ENCODE measurements at regions not wholly inside any gene's neighbourhood (a gene's known extent, or its start where the extent isn't known, plus 50 kb on each side); places are given as distances from the start of the nearest gene placed in this dataset.

DNA sequence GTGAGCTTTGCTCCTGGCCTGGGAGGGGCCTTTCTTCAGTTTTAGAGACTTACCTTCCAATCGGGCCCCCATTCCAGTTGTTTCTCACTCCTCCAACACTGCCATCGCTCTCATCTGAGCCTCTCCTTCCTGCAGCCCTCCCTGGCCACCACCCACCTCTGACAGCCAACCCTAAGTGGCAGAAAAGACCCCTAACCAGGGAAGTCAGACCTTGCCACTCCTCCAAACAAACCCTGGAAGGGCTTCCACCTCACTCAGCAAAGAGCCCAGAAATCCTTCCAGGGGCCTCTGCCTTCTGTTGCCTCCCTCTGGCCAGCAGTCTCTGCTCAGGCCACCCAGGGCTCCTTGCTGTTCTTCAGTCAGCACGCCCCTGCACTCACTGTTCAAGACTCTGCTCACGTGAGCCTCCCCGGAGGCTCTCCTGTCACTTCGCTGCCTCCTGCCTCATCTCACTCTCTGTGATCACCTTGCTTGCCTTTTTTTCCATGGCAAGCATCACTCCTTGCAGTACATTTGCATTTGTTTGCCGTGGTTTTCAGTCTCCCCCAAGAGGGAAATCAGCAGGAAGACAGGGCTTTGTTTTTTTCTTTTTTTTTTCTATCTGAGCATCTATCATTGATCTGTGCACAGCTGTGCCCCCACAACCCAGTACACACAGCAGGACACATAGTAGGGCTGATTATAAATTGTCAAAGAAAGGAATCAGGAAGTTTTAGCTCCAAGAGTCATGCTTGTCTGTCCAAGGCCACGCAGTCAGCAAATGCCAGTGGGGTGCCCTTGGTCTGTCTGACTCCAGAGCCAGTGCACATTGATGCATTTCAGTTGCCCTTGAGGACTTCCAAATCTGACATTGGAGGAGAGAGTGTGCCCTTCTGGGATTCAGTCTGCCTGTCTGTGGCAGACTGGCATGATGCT, 83.9 kb downstream of the INHBB start:
- H4K20me1 ChIP-seq (ENCODE audit: insufficient read depth, low read length), result no peaks in the 10 kb centered on the region
- peaks cover 12 to 85% of the 10 kb centered on the region in 2 experiments for H3K27me3 ChIP-seq (ENCODE audit: control insufficient read depth in 1 of 2, insufficient read depth in 2 of 2, low read length in 2 of 2)
- no peaks in the 10 kb centered on the region for H3K9me3 ChIP-seq (ENCODE audit: low read length)
- DNase-seq (ENCODE audit: low spot score) (no peak), FAIRE-seq (no peak), ATAC-seq (peak; percentile 16; the same call in 1 of the 3 replicates)
- intact Hi-C loops (cut with micrococcal nuclease; ENCODE audit: unreplicated experiment), result no loop called here
- in situ Hi-C loops (cut with HindIII; ENCODE audit: extremely low pct_ligation_motif_present, low pct_unique_long_range_greater_than_20kb), result no loop called here
- no peaks in the 10 kb centered on the region for H3K4me1 ChIP-seq (ENCODE audit: insufficient read depth, low read length)
- no peaks in the 10 kb centered on the region for H3K36me3 ChIP-seq (replicated peaks in 1 of 2; ENCODE audit: control insufficient read depth in 1 of 2, insufficient read depth in 2 of 2, low read length in 2 of 2)
- ChIA-PET CTCF (ENCODE audit: low intra/inter-chr PET ratio, low total read pairs) (no interaction called here), POLR2A (interaction anchor here (1.1 kb wide), 1 partner anchor 36 kb away, joined by 4 read pairs; no protein-coding TSS in a partner anchor)
- H3K4me3 ChIP-seq (replicated peaks in 1 of 3; ENCODE audit: insufficient read depth in 1 of 3, low read depth in 2 of 3, low read length in 3 of 3), result no peak overlapping the region
- H2AFZ ChIP-seq (ENCODE audit: low read length), result no peak overlapping the region
- no peaks in the 10 kb centered on the region for H3K79me2 ChIP-seq (ENCODE audit: insufficient read depth, low read length)
- H3K4me2 ChIP-seq (ENCODE audit: low read depth, low read length), result no peak overlapping the region
- H3K9ac ChIP-seq (ENCODE audit: insufficient read depth, low read depth, low read length), result no peak overlapping the region
- no peak for TF ChIP-seq KLF16 (CRISPR knock-in tag; IDR thresholded peaks at IDR 0.05)
- no peak for TF ChIP-seq DPF2 (CRISPR knock-in tag; IDR thresholded peaks at IDR 0.05; ENCODE audit: borderline replicate concordance, low read depth)
- no peak for TF ChIP-seq FLYWCH1 (CRISPR knock-in tag; IDR thresholded peaks at IDR 0.05)
- TF ChIP-seq NFE2 (CRISPR knock-in tag; IDR thresholded peaks at IDR 0.05), result no peak
- TF ChIP-seq, protein P1, sequence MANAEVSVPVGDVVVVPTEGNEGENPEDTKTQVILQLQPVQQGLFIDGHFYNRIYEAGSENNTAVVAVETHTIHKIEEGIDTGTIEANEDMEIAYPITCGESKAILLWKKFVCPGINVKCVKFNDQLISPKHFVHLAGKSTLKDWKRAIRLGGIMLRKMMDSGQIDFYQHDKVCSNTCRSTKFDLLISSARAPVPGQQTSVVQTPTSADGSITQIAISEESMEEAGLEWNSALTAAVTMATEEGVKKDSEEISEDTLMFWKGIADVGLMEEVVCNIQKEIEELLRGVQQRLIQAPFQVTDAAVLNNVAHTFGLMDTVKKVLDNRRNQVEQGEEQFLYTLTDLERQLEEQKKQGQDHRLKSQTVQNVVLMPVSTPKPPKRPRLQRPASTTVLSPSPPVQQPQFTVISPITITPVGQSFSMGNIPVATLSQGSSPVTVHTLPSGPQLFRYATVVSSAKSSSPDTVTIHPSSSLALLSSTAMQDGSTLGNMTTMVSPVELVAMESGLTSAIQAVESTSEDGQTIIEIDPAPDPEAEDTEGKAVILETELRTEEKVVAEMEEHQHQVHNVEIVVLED (CRISPR knock-in tag; IDR thresholded peaks at IDR 0.05; ENCODE audit: borderline replicate concordance), result no peak
- TF ChIP-seq ZNF768 (CRISPR knock-in tag; IDR thresholded peaks at IDR 0.05), result peak; percentile 40; the same call in 1 of the 2 replicates
- no peak for TF ChIP-seq KDM2A (CRISPR knock-in tag; IDR thresholded peaks at IDR 0.05; ENCODE audit: borderline replicate concordance, low read depth)
- TF ChIP-seq MYNN (CRISPR knock-in tag; IDR thresholded peaks at IDR 0.05; ENCODE audit: low read depth), result no peak
- no peak for TF ChIP-seq CCAR2 (optimal IDR thresholded peaks at IDR 0.05; ENCODE audit: low read depth, low read length)
- TF ChIP-seq, protein P2, sequence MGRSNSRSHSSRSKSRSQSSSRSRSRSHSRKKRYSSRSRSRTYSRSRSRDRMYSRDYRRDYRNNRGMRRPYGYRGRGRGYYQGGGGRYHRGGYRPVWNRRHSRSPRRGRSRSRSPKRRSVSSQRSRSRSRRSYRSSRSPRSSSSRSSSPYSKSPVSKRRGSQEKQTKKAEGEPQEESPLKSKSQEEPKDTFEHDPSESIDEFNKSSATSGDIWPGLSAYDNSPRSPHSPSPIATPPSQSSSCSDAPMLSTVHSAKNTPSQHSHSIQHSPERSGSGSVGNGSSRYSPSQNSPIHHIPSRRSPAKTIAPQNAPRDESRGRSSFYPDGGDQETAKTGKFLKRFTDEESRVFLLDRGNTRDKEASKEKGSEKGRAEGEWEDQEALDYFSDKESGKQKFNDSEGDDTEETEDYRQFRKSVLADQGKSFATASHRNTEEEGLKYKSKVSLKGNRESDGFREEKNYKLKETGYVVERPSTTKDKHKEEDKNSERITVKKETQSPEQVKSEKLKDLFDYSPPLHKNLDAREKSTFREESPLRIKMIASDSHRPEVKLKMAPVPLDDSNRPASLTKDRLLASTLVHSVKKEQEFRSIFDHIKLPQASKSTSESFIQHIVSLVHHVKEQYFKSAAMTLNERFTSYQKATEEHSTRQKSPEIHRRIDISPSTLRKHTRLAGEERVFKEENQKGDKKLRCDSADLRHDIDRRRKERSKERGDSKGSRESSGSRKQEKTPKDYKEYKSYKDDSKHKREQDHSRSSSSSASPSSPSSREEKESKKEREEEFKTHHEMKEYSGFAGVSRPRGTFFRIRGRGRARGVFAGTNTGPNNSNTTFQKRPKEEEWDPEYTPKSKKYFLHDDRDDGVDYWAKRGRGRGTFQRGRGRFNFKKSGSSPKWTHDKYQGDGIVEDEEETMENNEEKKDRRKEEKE (IDR thresholded peaks at IDR 0.05), result no peak
- TF ChIP-seq GLI4 (CRISPR knock-in tag; IDR thresholded peaks at IDR 0.05; ENCODE audit: borderline replicate concordance), result no peak
- peak; percentile 64; the same call in 1 of the 2 replicates for TF ChIP-seq ZKSCAN1 (IDR thresholded peaks at IDR 0.05; ENCODE audit: low read length)
- no peak for TF ChIP-seq ZNF772 (CRISPR knock-in tag; IDR thresholded peaks at IDR 0.05)
- no peak for TF ChIP-seq TAF15 (IDR thresholded peaks at IDR 0.05; ENCODE audit: low read depth, low read length, poor library complexity, severe bottlenecking)
- no peak for TF ChIP-seq CCDC6 (CRISPR knock-in tag; IDR thresholded peaks at IDR 0.05)
- no peak for TF ChIP-seq ZNF30 (CRISPR knock-in tag; IDR thresholded peaks at IDR 0.05)
- no TSS peak for BruUV-seq (replicated peaks)
- H3K27ac ChIP-seq (ENCODE audit: extremely low read length, insufficient read depth, low read length), result no peak overlapping the region
- WGBS (ENCODE audit: low lambda C conversion rate), result 19% methylated on average over 8 of the region's 8 CpGs
